ENCODE measurements at regions not wholly inside any gene's neighbourhood (a gene's known extent, or its start where the extent isn't known, plus 50 kb on each side); places are given as distances from the start of the nearest gene placed in this dataset.

DNA sequence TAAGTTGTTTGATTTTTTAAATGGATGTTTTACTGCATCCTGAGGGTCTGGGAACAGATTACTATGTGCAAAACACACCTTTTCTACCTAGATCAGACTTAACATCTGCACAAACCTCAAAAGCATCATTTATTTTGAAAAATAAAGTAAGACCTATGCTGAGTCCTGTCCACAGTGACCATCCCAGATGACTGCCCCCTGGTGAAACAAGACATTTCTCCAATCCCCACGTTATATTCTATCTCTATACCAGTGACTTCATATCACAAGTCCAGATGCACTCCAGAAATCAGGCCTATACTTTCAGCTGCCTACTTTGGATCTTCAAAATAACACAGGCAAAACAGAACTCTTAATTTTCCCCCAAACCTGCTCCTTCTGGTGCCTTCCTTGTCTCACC, 143.2 kb downstream of the P2RY1 start:
- Histone ChIP-seq H3K36me3 (no peaks in the 10 kb centered on the region), H3K9me3 (no peaks in the 10 kb centered on the region), H3K27me3 (no peaks in the 10 kb centered on the region), H3K4me1 (no peaks in the 10 kb centered on the region), H3K4me3 (no peak overlapping the region), H3K27ac (no peak overlapping the region)
- DNase-seq (no peak), ATAC-seq (no peak)
- no peak for TF ChIP-seq CTCF (IDR thresholded peaks at IDR 0.05)
- intact Hi-C loops (cut with DNase I): no loop called here

DNA sequence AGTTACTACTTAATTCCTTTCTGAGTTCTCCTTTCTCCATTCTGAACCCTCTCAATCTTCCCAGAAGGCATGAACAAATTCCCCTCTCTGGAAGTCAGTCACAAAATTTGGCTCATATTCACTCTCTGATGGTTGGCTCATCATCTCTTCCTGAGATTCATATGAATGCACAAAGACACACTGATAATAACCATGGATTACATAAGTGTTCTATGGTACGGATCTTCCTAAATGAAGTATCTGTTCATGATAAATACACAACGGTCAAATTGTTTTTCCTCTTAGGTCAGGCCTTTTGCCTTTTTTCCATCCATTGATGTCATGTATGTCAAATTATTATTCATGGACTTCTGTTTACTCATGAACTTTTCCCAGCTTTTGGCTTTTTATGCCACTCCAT, 162.6 kb downstream of the P2RY1 start:
- Histone ChIP-seq H3K36me3 (no peaks in the 10 kb centered on the region), H3K27me3 (no peaks in the 10 kb centered on the region), H3K27ac (no peak overlapping the region), H3K4me3 (no peak overlapping the region), H3K9me3 (no peaks in the 10 kb centered on the region), H3K4me1 (no peaks in the 10 kb centered on the region)
- DNase-seq (no peak), ATAC-seq (no peak)
- intact Hi-C loops (cut with DNase I): no loop called here
- no peak for TF ChIP-seq CTCF (IDR thresholded peaks at IDR 0.05)

DNA sequence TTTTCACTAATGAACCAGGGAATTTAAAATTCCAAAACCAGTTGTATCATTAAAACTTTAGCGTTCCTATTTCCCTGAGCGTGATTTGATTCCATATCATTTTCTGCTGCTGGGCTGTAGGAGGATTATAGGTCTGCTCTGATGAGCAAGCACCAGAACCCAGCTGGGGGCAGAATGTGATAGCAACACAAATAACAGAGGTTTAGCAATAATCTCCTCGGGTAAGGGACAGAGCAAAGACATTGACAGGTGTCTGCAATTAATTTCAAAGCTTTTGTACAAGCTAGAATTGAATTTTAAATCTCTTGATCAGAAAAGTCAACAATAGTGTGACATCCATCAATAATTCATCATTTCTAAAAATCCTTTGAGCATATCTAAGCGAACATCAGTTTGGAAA, 163.4 kb upstream of the RAP2B start:
- Histone ChIP-seq H3K4me3 (no peak overlapping the region), H3K4me1 (no peaks in the 10 kb centered on the region), H3K9me3 (no peaks in the 10 kb centered on the region), H3K36me3 (no peaks in the 10 kb centered on the region), H3K27me3 (no peaks in the 10 kb centered on the region), H3K27ac (no peak overlapping the region)
- no peak for ATAC-seq
- DNase-seq: no peak
- intact Hi-C loops (cut with DNase I): no loop called here
- no peak for TF ChIP-seq CTCF (IDR thresholded peaks at IDR 0.05)

DNA sequence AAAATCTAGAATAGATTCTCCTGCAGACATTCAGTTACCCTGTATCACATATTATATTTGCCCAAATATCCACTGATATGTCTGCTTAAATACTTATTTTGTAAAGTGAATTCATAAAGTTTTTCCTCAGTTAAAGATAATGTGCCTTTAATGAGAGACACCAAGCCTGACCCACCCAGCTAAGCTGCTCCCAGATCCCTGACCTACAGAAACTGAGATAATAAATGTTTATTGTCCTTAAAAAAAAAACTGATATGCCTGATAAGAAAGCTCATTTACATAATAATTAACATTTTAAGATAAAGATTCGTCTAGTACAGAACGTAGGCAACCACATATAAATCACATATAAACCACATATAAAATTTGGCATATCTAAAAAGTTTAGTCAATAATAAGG, 161.7 kb upstream of the RAP2B start:
- no peaks in the 10 kb centered on the region for H3K9me3 ChIP-seq
- TF ChIP-seq CTCF (IDR thresholded peaks at IDR 0.05): no peak
- no peak overlapping the region for H3K4me3 ChIP-seq
- H3K27me3 ChIP-seq: no peaks in the 10 kb centered on the region
- DNase-seq (no peak), ATAC-seq (no peak)
- no peaks in the 10 kb centered on the region for H3K4me1 ChIP-seq
- no peaks in the 10 kb centered on the region for H3K36me3 ChIP-seq
- intact Hi-C loops (cut with DNase I): no loop called here
- H3K27ac ChIP-seq: no peak overlapping the region

- intact Hi-C loops (cut with DNase I): no loop called here
- H3K9me3 ChIP-seq: no peaks in the 10 kb centered on the region
- H3K36me3 ChIP-seq: no peaks in the 10 kb centered on the region
- DNase-seq (no peak), ATAC-seq (no peak)
- H3K4me3 ChIP-seq: no peak overlapping the region
- H3K27ac ChIP-seq: no peak overlapping the region
- TF ChIP-seq CTCF (IDR thresholded peaks at IDR 0.05): no peak
- no peaks in the 10 kb centered on the region for H3K4me1 ChIP-seq
- no peaks in the 10 kb centered on the region for H3K27me3 ChIP-seq
Observed at GRCh38 chr3:153001210-153002078, 160.6 kb upstream of the RAP2B start.

All from upper lobe of right lung (tissue), 1 donor.